Transverse colon (tissue), 4 donors: ENCODE measurements at regions not wholly inside any gene's neighbourhood (a gene's known extent, or its start where the extent isn't known, plus 50 kb on each side); places are given as distances from the start of the nearest gene placed in this dataset.
A peak's percentile ranks its signal among the peaks of the same experiment; 100 is the strongest.

ENCODE experiments used
- DNase-seq: peaks from one replicate; pipeline ENCODE4 v3.0.0-alpha.2; 2019
- H3K27ac ChIP-seq, 4 donors: fragments of 200-600 bp; sonication (generic); 2 replicates each; pipeline ENCODE4 v1.5.1; 2016 to 2018; ENCODE audit warnings: inconsistent platforms in 4 of 4
- H3K27me3 ChIP-seq: fragments of 200-600 bp; sonication (generic); 2 replicates; pipeline ENCODE4 v1.5.1; 2017; ENCODE audit warnings: inconsistent platforms
- H3K36me3 ChIP-seq, 4 donors: fragments of 200-600 bp; sonication (generic); 2 replicates each; pipeline ENCODE4 v1.5.1; 2017 to 2019; ENCODE audit warnings: inconsistent platforms in 4 of 4
- H3K4me1 ChIP-seq, 4 donors: fragments of 200-600 bp; sonication (generic); 2 replicates each; pipeline ENCODE4 v1.5.1; 2017 to 2020; ENCODE audit warnings: inconsistent platforms in 4 of 4
- H3K4me3 ChIP-seq, 4 donors: fragments of 200-600 bp; sonication (generic); 1 replicate in 1 of 4; 2 replicates in 3 of 4; pipeline versions ENCODE4 v1.5.1 to v1.6.1; 2017 to 2019; ENCODE audit warnings: inconsistent platforms in 4 of 4
- H3K9me3 ChIP-seq, 2 donors: fragments of 200-600 bp; sonication (generic); 2 replicates each; pipeline ENCODE4 v1.5.1; 2017 to 2019; ENCODE audit warnings: inconsistent platforms in 2 of 2
- EP300 ChIP-seq: sonication (generic); formaldehyde crosslinking; IDR thresholded peaks from one replicate; pipeline ENCODE4 v1.6.1; 2017; ENCODE audit warnings: antibody characterized with exemption, low read depth
- POLR2A ChIP-seq: fragments of 450-650 bp; IDR thresholded peaks from one replicate; pipeline ENCODE4 v1.6.1; 2016; ENCODE audit warnings: antibody characterized with exemption, mild to moderate bottlenecking, moderate library complexity
- POLR2AphosphoS5 ChIP-seq, 3 donors: sonication (generic); formaldehyde crosslinking; IDR thresholded peaks; one replicate each; pipeline ENCODE4 v1.6.1; 2016; ENCODE audit warnings: antibody characterized with exemption in 3 of 3
- WGBS, 2 donors: methylation state at CpG; one replicate each; pipeline ENCODE4 v1.1.5; 2018; ENCODE audit warnings: low coverage in 1 of 2; 5-methylcytosine and 5-hydroxymethylcytosine counted together
- in situ Hi-C, 4 donors: fragments of 200-750 bp; cut with MboI; loops; one replicate each; pipeline versions ENCODE4 v1.15.0 to v1.15.1; 2017; ENCODE audit warnings: low sequenced_read_pairs in 3 of 4, low pct_ligation_motif_present in 1 of 4, low pct_unique_long_range_greater_than_20kb in 1 of 4
- intact Hi-C: fragments of 100-400 bp; cut with DNase I; formaldehyde crosslinking; loops from one replicate; pipeline ENCODE4 v1.15.1; 2023; ENCODE audit warnings: low total_unique reads
- TF ChIP-seq, protein P1 (sequence below), 5 experiments: fragments of 200-600 bp in 3 of 5; fragments of 450-650 bp in 2 of 5; sonication (generic) in 3 of 5; IDR thresholded peaks; 1 replicate in 2 of 5; 2 replicates in 3 of 5; pipeline ENCODE4 v1.5.1; 2016 to 2017; ENCODE audit warnings: antibody characterized with exemption in 5 of 5, inconsistent platforms in 3 of 5, mild to moderate bottlenecking in 2 of 5, moderate library complexity in 1 of 5

DNA sequence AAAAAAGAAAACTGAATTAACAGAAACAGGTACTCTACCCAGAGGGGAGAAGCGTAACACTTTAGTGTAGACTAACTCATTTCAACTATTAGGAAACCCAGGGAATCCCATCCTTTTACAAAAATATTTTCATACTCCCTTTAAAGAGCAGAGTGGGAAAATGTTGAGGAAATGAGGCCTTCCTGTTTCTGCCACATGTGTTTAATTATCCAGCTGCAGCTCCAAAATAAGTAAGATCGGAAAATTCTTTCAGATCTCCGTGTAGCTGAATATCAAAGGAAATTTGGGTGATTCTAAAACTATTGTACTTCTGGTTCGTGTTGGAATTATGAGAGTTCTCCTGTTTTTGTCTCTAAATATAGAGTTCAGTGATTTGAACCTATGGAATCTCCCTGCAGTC, 58.0 kb upstream of the CAV2 start:
- intact Hi-C loops: no loop called here
- WGBS, 2 donors: 73 to 77% methylated on average over 4 of the region's 4 CpGs
- H3K27ac ChIP-seq: peak overlapping the region in 2 of 4 donors; percentile 4 to 21

DNA sequence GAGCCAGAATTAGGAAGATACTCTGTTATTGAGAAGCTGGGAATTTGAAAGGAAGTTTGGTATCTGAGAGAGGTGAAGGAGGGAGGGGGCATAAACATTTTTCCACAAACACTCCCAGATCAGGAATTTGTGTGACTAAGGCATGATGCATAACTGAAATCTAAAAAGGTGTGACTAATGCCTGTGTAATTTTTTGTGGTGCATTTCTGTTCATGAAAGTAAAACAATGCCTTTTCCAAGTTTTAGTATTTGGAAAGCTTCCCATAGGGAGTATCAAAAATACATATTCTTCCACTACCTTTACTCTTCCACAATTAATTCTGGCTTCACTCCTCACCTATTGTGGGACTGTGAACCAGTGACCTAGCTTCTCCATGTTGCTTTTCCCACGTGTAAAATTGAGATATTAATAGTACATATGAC, 56.4 kb upstream of the CAV2 start:
- no peak for DNase-seq
- 9 to 43% methylated on average over 1 of the region's 1 CpG for WGBS, 2 donors
- no peaks in the 10 kb centered on the region for H3K27me3 ChIP-seq
- H3K36me3 ChIP-seq: no peaks in the 10 kb centered on the region
- in situ Hi-C loops (no loop called here), intact Hi-C loops (no loop called here)
- TF ChIP-seq POLR2AphosphoS5 (IDR thresholded peaks at IDR 0.05): no peak
- TF ChIP-seq POLR2A: no peak
- TF ChIP-seq EP300: no peak
- TF ChIP-seq, protein P1, sequence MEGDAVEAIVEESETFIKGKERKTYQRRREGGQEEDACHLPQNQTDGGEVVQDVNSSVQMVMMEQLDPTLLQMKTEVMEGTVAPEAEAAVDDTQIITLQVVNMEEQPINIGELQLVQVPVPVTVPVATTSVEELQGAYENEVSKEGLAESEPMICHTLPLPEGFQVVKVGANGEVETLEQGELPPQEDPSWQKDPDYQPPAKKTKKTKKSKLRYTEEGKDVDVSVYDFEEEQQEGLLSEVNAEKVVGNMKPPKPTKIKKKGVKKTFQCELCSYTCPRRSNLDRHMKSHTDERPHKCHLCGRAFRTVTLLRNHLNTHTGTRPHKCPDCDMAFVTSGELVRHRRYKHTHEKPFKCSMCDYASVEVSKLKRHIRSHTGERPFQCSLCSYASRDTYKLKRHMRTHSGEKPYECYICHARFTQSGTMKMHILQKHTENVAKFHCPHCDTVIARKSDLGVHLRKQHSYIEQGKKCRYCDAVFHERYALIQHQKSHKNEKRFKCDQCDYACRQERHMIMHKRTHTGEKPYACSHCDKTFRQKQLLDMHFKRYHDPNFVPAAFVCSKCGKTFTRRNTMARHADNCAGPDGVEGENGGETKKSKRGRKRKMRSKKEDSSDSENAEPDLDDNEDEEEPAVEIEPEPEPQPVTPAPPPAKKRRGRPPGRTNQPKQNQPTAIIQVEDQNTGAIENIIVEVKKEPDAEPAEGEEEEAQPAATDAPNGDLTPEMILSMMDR (IDR thresholded peaks at IDR 0.05): no peak
- no peaks in the 10 kb centered on the region for H3K9me3 ChIP-seq
- no peak overlapping the region for H3K4me3 ChIP-seq
- H3K4me1 ChIP-seq: peaks cover 0 to 14% (median 1%) of the 10 kb centered on the region in 4 donors
- H3K27ac ChIP-seq: no peak overlapping the region

More for the DNA sequence above, 58.0 kb upstream of the CAV2 start:
- peaks cover 0 to 5% (median 2%) of the 10 kb centered on the region in 4 donors for H3K4me1 ChIP-seq
- no peaks in the 10 kb centered on the region for H3K9me3 ChIP-seq
- H3K27me3 ChIP-seq: no peaks in the 10 kb centered on the region
- TF ChIP-seq, protein P1 (IDR thresholded peaks at IDR 0.05): no peak
- TF ChIP-seq POLR2AphosphoS5 (IDR thresholded peaks at IDR 0.05) (no peak), POLR2A (no peak), EP300 (no peak)
- DNase-seq: no peak
- no peaks in the 10 kb centered on the region for H3K36me3 ChIP-seq
- no peak overlapping the region for H3K4me3 ChIP-seq
- in situ Hi-C loops: no loop called here

DNA sequence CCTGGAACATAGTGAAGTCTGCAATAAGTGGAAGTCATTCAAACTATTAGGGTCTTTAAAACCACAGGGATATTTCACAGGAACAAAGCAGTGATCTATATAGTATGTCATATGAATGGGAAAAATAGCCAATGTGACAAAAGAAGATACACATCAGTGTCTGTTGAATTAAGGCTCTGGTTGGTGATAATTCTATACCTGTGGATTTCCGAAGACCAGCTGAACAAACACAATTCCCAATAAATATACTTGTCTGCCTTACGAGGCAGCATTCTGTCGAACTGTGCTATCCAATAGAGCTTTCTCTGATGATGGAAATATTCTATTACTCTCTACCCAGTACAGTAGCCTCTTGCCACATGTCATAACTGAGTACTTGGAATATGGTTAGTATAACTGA, 55.9 kb upstream of the CAV2 start:
- in situ Hi-C loops: no loop called here
- TF ChIP-seq POLR2A: no peak
- TF ChIP-seq EP300: no peak
- TF ChIP-seq POLR2AphosphoS5 (IDR thresholded peaks at IDR 0.05): no peak
- Histone ChIP-seq H3K4me3 (no peak overlapping the region), H3K27me3 (no peaks in the 10 kb centered on the region), H3K4me1 (peaks cover 0 to 18% (median 1%) of the 10 kb centered on the region in 4 donors), H3K27ac (no peak overlapping the region), H3K9me3 (no peaks in the 10 kb centered on the region), H3K36me3 (no peaks in the 10 kb centered on the region)
- WGBS, 2 donors: 94 to 100% methylated on average over 3 of the region's 3 CpGs
- intact Hi-C loops: no loop called here
- DNase-seq: no peak

DNA sequence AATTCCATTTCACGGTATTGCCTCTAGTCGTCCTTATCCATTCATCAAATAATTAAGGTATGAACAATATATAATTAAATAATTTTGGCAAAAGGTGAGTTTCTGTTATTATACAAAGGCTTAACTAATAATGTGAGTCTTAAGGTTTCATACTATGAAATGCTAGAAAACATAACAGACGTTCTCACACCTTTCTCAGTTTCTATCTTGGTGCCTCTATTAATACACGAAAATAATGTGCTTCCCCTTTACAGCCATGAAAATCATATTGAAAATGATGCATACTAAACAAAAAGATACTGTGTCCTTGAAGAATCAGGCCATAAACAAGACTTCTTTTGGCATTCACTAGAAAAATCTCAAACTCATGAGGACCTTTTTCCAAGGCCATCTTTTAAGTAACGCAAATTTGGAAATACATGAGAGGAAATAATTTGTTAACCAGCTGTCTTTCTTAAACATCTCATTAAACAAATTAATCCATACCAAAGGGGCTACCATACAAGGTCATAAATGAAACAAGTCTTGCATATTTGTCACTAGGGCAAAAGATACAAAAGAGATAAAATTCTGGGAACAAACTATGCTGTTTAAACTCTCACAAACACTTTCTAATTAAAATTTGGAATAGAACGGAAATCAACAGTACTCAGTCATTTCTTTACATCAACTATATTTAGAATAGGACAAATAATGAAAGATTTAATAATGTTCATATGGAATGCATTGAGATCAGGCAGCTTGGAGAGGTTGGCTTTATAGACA, 53.9 kb upstream of the CAV2 start:
- H3K4me3 ChIP-seq: no peak overlapping the region
- peak overlapping the region in 1 of 4 donors; percentile 33 for H3K27ac ChIP-seq
- in situ Hi-C loops (no loop called here), intact Hi-C loops (no loop called here)
- DNase-seq: no peak
- peaks cover 3 to 28% (median 3%) of the 10 kb centered on the region in 4 donors for H3K4me1 ChIP-seq
- H3K36me3 ChIP-seq: no peaks in the 10 kb centered on the region
- no peak for TF ChIP-seq EP300
- no peak for TF ChIP-seq POLR2A
- TF ChIP-seq POLR2AphosphoS5 (IDR thresholded peaks at IDR 0.05): no peak
- TF ChIP-seq, protein P1 (IDR thresholded peaks at IDR 0.05): no peak
- H3K9me3 ChIP-seq: no peaks in the 10 kb centered on the region
- WGBS, 2 donors: 70 to 73% methylated on average over 6 of the region's 6 CpGs
- H3K27me3 ChIP-seq: no peaks in the 10 kb centered on the region
